NCI-H2107 treated with DMSO at 0.1 percent for 48 hours (cell line): ENCODE measurements at regions not wholly inside any gene's neighbourhood (a gene's known extent, or its start where the extent isn't known, plus 50 kb on each side); places are given as distances from the start of the nearest gene placed in this dataset.
"Not testable (repeated sequence)": the region's sequence is repeated elsewhere in the genome, so short reads cannot be mapped to it uniquely, and the experiment has no call there.

Experiments used
- DNase-seq: peaks from one replicate; lab custom pipeline; 2025; ENCODE audit not compliant: unreplicated experiment; lab: John Stamatoyannopoulos, UW

DNA sequence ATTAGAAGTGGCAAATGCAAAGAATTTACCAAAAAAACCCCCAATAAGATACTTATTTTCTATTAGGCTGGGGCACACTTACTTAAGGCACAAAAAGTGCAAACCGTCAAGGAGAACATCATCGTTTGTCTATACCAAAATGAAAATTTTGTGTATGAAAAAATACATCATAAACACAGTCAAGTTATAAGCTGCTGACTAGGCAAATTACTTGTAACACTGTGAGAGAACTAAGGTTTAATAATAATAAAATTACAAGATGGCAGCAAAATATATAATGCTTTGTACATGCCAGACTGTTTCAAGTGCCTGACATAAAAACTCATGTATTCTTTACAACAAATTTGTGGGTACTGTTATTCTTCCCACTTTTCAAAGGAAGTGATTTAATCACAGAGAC lies 297.2 kb upstream of the CRBN start:
- no peak for DNase-seq

GRCh38 chr3:3468596-3468995 lies 289.1 kb upstream of the CRBN start:
- DNase-seq: no peak

- no peak for DNase-seq
These were observed 284.6 kb upstream of the CRBN start for GRCh38 chr3:3464131-3464530.

GRCh38 chr3:3461317-3461716 lies 281.8 kb upstream of the CRBN start:
- no peak for DNase-seq

- no peak for DNase-seq
These were observed 269.0 kb upstream of the CRBN start for GRCh38 chr3:3448468-3448867.

- DNase-seq: no peak
These were observed 268.1 kb upstream of the CRBN start for GRCh38 chr3:3447641-3448040.

GRCh38 chr3:3446251-3446650 lies 266.8 kb upstream of the CRBN start:
- DNase-seq: no peak

GRCh38 chr3:3443482-3443881 lies 264.0 kb upstream of the CRBN start:
- DNase-seq: no peak

- DNase-seq: no peak
These were observed 254.2 kb upstream of the CRBN start for GRCh38 chr3:3433711-3434110.

DNA sequence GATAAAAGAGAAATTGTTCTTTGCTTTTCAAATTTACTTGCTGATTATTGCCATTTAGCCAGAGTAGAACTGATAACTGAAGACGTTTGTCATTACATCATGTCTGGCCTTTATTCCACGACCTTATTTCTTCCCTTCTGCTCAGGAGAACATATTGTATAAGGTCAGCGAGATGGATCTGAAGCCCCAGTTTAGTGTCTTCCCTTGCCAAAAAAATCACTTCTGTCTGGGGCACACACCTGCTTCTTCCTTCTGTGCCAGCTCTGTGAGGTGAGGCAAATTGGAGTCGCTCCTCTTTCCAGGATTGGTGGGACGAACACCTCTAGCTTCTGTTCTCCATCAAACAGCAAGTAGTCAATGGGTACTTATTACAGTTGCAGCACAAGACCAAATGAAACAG lies 250.3 kb upstream of the CRBN start:
- DNase-seq: no peak

DNA sequence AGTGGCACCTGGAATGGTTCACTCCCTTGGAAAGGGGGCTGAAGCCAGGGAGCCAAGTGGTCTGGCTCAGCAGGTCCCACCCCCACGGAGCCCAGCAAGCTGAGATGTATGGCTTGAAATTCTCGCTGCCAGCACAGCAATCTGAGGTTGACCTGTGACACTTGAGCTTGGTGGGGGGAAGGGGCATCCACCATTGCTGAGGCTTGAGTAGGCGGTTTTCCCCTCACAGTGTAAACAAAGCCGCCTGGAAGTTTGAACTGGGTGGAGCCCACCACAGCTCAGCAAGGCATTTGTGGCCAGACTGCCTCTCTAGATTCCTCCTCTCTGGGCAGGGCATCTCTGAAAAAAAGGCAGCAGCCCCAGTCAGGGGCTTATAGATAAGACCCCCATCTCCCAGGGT lies 228.2 kb upstream of the CRBN start:
- DNase-seq: not testable (repeated sequence)

- DNase-seq: no peak
These were observed 225.6 kb upstream of the CRBN start for GRCh38 chr3:3405131-3405530.

DNA sequence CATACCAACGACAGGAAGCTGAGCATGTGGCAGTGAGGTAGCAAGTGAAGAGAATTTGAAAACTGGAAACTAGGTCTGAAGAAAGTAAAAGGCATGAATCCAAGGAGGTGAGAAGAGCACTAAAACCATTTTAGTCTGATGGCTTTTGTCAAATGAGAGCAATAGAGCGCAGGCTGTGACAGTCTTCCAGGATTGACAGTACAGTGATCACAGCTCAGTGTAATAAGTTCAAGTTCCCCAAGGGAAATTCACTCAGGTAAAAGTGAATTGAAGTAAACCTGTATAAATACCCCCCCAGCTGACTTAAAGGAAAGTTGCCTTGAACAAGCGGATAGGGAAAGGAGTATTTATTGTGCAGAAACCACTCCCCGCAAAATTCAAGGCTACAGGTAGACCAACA lies 224.2 kb upstream of the CRBN start:
- no peak for DNase-seq

DNA sequence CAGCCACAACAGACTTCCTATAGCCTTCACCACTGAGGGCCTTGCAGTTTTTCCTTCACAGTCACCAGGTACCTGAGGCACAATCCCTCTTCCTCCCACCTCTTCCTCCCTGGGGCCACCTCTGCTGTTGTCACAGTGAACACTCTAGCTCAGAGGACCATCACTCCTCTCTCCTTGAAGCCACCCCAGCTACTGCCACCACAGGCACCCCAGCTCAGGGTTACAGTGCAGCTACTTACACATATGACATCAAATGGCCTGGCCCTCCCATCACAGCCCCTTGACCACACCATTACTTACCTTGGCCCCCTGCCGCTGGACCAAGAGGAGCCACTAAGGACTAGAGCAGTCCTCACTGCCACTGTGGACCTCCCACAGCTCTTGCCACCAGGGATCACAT lies 213.5 kb upstream of the CRBN start:
- no peak for DNase-seq

- DNase-seq: no peak
These were observed 204.0 kb upstream of the CRBN start for GRCh38 chr3:3383461-3383860.

GRCh38 chr3:3372210-3372777 lies 192.8 kb upstream of the CRBN start:
- no peak for DNase-seq

DNA sequence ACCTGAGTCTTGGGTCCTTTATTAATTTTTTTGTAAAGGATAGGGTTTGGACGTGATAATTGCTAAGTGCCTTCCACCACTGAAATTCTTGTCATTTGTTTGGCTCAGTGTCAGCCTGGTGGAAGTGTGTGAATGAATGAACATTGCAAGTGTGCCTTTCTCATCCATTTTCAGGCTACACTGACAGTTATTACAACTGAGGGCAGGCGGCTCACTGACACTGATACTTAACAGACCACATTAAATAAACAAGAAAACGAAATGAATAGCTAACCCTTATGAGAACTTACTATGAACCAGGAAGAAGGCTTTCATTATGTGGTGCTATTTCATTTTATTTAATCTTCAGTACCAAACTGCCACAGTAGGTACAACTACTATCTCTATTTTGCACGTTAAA lies 188.8 kb upstream of the CRBN start:
- no peak for DNase-seq

DNA sequence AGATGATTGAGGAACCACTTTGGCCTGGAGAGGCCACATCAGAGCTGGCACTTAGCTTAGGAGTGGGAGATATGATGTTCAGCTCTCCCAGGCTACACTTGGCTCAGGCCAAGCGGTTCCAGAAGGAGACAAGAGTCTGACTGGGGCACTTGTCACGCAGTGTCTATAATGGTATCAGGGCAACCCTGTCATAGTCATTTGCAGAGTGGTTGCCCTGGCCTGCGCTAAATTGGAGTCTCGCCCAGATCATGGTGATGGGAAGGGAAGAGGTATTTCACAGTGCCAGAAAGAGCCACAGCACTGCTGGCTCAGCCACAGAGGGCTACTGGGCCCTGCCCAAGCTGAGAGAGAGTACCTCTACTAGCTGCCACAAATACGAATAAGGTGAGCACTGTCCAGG lies 186.9 kb upstream of the CRBN start:
- no peak for DNase-seq

GRCh38 chr3:3365716-3366115 lies 186.2 kb upstream of the CRBN start:
- no peak for DNase-seq

DNA sequence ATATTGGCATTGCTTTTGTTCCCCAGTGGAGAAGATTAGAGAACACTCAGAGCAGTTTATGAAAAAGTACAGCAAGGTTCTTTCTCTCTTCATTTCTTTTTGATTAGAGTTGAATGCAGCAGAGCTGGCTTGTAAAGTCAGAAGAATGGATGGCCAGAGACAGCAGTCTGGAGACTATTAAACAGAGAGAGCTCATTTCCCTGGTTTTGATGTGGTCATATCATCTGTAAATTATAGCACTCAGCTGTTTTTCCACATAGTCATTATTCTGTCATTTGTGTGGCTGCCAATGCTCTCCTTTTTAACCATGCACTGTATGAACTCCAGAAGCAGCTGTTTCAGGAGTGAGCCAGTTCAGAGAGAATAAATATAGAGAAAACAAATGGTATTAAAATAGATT lies 177.4 kb upstream of the CRBN start:
- no peak for DNase-seq

DNA sequence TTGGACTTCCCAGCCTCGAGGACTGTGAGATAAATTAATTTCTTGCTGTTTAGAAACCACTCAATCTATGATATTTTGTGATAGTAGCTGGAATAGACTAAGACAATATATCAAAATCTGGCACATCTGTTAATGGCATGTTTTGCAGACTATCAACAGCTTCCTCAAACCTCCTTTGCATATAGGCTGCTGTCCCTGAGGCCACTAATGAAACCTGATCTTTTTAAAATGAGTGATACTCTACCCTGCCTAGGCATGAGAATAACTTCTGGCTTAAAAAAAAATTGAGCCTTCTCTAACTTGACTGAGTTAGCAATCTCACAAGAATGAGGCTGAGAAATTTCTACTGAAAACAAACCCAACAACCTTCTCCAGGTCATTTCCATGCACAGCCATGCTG lies 176.0 kb upstream of the CRBN start:
- DNase-seq: no peak

DNA sequence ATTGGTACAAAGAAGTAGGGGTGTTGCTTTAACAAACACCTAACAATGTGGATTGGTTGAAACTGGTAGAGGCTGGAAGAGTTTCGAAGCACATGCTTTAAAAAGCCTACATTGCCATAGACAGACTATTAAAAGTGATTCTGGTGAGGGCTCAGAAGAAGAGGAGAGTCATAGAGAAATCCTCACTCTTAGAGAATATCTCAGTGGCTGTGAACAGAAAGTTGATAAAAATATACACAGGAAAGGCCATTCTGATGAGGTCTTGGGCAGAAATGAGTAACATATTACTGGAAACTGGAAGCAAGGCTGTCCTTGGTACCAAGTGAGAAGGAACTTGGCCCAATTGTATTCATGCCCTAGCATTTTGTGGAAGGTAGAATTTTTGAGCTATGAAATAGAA lies 173.7 kb upstream of the CRBN start:
- no peak for DNase-seq

DNA sequence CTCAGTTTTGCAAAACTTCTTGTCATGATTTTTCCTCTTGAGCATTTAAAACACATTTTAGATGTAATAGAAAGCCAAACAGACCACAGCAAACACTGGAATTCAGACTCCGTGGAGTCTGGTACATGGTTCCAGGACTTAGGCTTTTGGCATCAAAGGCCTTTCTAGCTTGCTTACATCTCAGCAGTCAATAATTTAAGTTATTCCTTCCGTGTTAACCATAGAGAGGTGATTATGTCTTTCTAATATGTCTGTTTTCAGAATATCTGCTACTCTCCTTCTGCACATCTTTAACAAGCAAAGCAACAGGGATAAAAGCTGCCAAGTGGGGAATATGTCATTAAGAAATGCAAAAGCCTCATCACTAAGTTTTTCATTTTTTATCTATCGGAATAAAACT lies 171.7 kb upstream of the CRBN start:
- DNase-seq: no peak

DNA sequence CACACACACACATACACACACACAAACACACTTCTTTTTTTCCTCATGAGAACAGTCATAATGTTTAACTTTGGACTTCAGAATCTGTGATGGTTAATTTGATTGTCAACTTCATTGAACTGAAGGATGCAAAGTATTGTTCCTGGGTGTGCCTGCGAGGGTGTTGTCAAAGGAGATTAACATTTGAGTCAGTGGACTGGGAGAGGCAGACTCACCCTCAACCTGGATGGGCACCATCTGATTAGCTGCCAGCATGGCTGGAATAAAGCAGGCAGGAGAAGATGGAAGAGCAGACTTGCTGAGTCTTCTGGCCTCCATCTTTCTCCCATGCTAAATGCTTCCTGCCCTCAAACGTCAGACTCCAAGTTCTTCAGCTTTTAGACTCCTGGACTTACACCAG lies 167.6 kb upstream of the CRBN start:
- DNase-seq: not testable (repeated sequence)
